OCI-LY3 (cell line): ENCODE measurements at regions not wholly inside any gene's neighbourhood (a gene's known extent, or its start where the extent isn't known, plus 50 kb on each side); places are given as distances from the start of the nearest gene placed in this dataset.

Experiments used
- H2AFZ ChIP-seq: fragments of 200-600, 300-600 bp; shearing (Covaris generic); 2 replicates; pipeline ENCODE4 v1.6.0; 2014; ENCODE audit warnings: antibody characterized with exemption, low read depth, low read length
- H3K27ac ChIP-seq: fragments of 200-600, 300-600 bp; sonication (generic); 2 replicates; pipeline ENCODE4 v1.5.1; 2014; ENCODE audit warnings: mild to moderate bottlenecking, low read length, moderate library complexity, mixed read lengths
- H3K27me3 ChIP-seq: fragments of 200-600, 300-600 bp; sonication (generic); 2 replicates; pipeline ENCODE4 v1.6.1; 2014; ENCODE audit warnings: low read depth, low read length, mixed read lengths
- H3K36me3 ChIP-seq: fragments of 200-600, 300-600 bp; sonication (generic); replicated peaks from 2 replicates; pipeline ENCODE3; 2014; ENCODE audit warnings: low read depth, low read length, mixed read lengths
- H3K4me1 ChIP-seq: fragments of 300-600, 200-600 bp; sonication (generic); 2 replicates; pipeline ENCODE4 v1.6.1; 2014; ENCODE audit warnings: low read length, mixed read lengths
- H3K4me2 ChIP-seq: fragments of 200-600, 300-600 bp; sonication (generic); 2 replicates; pipeline ENCODE4 v1.6.1; 2014; ENCODE audit warnings: low read length, mixed read lengths
- H3K4me3 ChIP-seq: fragments of 300-600, 200-600 bp; sonication (generic); 2 replicates; pipeline ENCODE4 v1.5.1; 2014; ENCODE audit warnings: antibody characterized with exemption, mild to moderate bottlenecking, low read length, moderate library complexity
- H3K79me2 ChIP-seq: fragments of 300-600, 200-600 bp; shearing (Covaris generic); 2 replicates; pipeline ENCODE4 v1.6.1; 2014; ENCODE audit warnings: mild to moderate bottlenecking, low read length, mixed read lengths
- H3K9ac ChIP-seq: fragments of 300-600, 200-600 bp; shearing (Covaris generic); 2 replicates; pipeline ENCODE4 v1.6.0; 2014; ENCODE audit warnings: mild to moderate bottlenecking, low read length, moderate library complexity
- H3K9me3 ChIP-seq: fragments of 200-600, 300-600 bp; shearing (Covaris generic); 2 replicates; pipeline ENCODE4 v1.6.1; 2014; ENCODE audit warnings: low read length, mixed read lengths; ENCODE audit not compliant: insufficient read depth
- H4K20me1 ChIP-seq: fragments of 200-600, 300-600 bp; sonication (generic); 2 replicates; pipeline ENCODE4 v1.6.1; 2016; ENCODE audit warnings: low read length, mixed read lengths; ENCODE audit not compliant: insufficient read depth
- CTCF ChIP-seq: fragments of 200-600, 300-600 bp; sonication (generic); IDR thresholded peaks from 2 replicates; pipeline ENCODE4 v1.5.1; 2014; ENCODE audit warnings: antibody characterized with exemption, low read length, low read depth
- EZH2phosphoT487 ChIP-seq: fragments of 200-600 bp; shearing (Covaris generic); IDR thresholded peaks from 2 replicates; pipeline ENCODE4 v1.6.1; 2018; ENCODE audit warnings: antibody characterized with exemption, mixed run types, low read depth

GRCh38 chr3:170741756-170742529, 128.1 kb downstream of the RPL22L1 start:
- Histone ChIP-seq H4K20me1 (no peaks in the 10 kb centered on the region), H3K9me3 (no peaks in the 10 kb centered on the region), H3K4me3 (no peak overlapping the region), H3K4me2 (no peak overlapping the region), H3K9ac (no peak overlapping the region), H2AFZ (no peak overlapping the region), H3K36me3 (no peaks in the 10 kb centered on the region), H3K4me1 (no peaks in the 10 kb centered on the region), H3K27me3 (peaks cover 36% of the 10 kb centered on the region), H3K79me2 (no peaks in the 10 kb centered on the region), H3K27ac (no peak overlapping the region)
- TF ChIP-seq CTCF: no peak
- no peak for TF ChIP-seq EZH2phosphoT487

- no peak overlapping the region for H3K9ac ChIP-seq
- no peaks in the 10 kb centered on the region for H3K9me3 ChIP-seq
- H3K27me3 ChIP-seq: peaks cover 36% of the 10 kb centered on the region
- TF ChIP-seq EZH2phosphoT487: no peak
- no peak for TF ChIP-seq CTCF
- no peak overlapping the region for H3K4me3 ChIP-seq
- H3K79me2 ChIP-seq: no peaks in the 10 kb centered on the region
- H2AFZ ChIP-seq: no peak overlapping the region
- H4K20me1 ChIP-seq: no peaks in the 10 kb centered on the region
- H3K4me2 ChIP-seq: no peak overlapping the region
- H3K4me1 ChIP-seq: no peaks in the 10 kb centered on the region
- no peak overlapping the region for H3K27ac ChIP-seq
- no peaks in the 10 kb centered on the region for H3K36me3 ChIP-seq
These were observed 129.0 kb downstream of the RPL22L1 start for GRCh38 chr3:170740726-170741591.

- no peaks in the 10 kb centered on the region for H4K20me1 ChIP-seq
- no peaks in the 10 kb centered on the region for H3K4me1 ChIP-seq
- H2AFZ ChIP-seq: no peak overlapping the region
- TF ChIP-seq EZH2phosphoT487 (no peak), CTCF (no peak)
- no peak overlapping the region for H3K27ac ChIP-seq
- H3K9ac ChIP-seq: no peak overlapping the region
- H3K79me2 ChIP-seq: no peaks in the 10 kb centered on the region
- H3K27me3 ChIP-seq: peaks cover 43% of the 10 kb centered on the region
- no peak overlapping the region for H3K4me2 ChIP-seq
- H3K9me3 ChIP-seq: no peaks in the 10 kb centered on the region
- H3K36me3 ChIP-seq: no peaks in the 10 kb centered on the region
- H3K4me3 ChIP-seq: no peak overlapping the region
These were observed 129.7 kb downstream of the RPL22L1 start for GRCh38 chr3:170740285-170740684.

- Histone ChIP-seq H3K4me2 (no peak overlapping the region), H2AFZ (no peak overlapping the region), H3K27ac (no peak overlapping the region), H3K27me3 (peaks cover 49% of the 10 kb centered on the region), H3K9ac (no peak overlapping the region), H3K9me3 (no peaks in the 10 kb centered on the region), H3K4me3 (no peak overlapping the region), H3K36me3 (no peaks in the 10 kb centered on the region), H4K20me1 (no peaks in the 10 kb centered on the region), H3K4me1 (no peaks in the 10 kb centered on the region), H3K79me2 (no peaks in the 10 kb centered on the region)
- TF ChIP-seq CTCF (no peak), EZH2phosphoT487 (no peak)
These were observed 130.6 kb downstream of the RPL22L1 start for GRCh38 chr3:170739410-170739809.
